ENCODE measurements at regions not wholly inside any gene's neighbourhood (a gene's known extent, or its start where the extent isn't known, plus 50 kb on each side); places are given as distances from the start of the nearest gene placed in this dataset.

DNA sequence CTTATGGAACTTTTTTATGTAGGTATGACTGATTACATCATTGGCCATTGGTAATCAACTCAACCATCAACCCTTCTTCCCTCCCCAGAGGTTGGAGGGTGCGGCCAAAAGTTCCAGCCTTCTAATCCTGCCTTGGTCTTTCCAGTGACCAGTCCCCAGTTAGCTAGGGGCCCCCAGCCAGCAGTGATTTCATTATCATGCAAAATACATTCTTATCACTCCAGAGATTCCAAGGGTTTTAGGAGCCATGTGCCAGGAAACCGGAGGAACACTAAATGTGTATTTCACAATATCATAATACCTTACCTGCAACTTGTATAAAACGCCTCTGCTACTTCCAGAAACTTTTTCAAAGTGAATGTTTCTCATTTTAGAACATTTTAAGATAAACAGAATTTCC, 181.5 kb upstream of the PELI2 start:
- Histone ChIP-seq H3K9me3 (ENCODE audit: control insufficient read depth, low read length) (no peaks in the 10 kb centered on the region), H3K4me1 (ENCODE audit: control insufficient read depth, insufficient read depth, low read length, poor library complexity, severe bottlenecking) (peaks cover 5% of the 10 kb centered on the region), H3K27ac (ENCODE audit: low read depth, low read length, severe bottlenecking) (no peak overlapping the region), H3K4me3 (ENCODE audit: extremely low read depth, insufficient read depth, low read length, poor library complexity, severe bottlenecking) (no peak overlapping the region), H3K36me3 (ENCODE audit: control insufficient read depth, insufficient read depth, low read length) (no peaks in the 10 kb centered on the region)
- 63 to 100% methylated on average over 1 to 2 of the region's 3 CpGs for WGBS, 2 experiments (ENCODE audit: insufficient coverage in 2 of 2)

DNA sequence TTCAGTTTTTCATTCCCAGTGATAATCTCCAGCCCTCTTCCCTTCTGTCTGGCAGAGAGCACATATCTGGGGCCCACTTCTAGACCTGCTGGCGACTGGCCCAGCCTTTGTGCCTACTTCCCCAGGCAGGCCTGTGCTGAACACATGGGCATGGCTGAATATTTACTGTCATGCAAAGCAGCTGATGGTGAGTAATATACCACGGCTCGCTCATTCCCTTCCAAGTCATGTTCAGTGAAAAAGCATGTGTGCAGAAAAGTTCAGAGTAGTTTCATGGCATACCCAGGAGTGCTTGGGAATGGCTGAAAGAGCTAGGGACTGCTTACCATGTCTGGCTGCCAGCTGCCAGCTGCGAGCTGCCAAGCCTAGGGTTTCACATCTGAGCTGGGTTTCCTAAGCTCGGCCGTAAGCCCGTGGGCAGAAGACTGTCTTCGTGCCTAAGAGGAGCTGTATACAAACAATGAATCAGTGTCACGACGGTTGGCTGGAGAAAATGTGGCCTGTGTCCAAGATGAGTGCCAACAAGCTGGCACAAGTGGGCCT, 179.9 kb upstream of the PELI2 start:
- no peak overlapping the region for H3K27ac ChIP-seq (ENCODE audit: low read depth, low read length, severe bottlenecking)
- H3K9me3 ChIP-seq (ENCODE audit: control insufficient read depth, low read length), result no peaks in the 10 kb centered on the region
- no peaks in the 10 kb centered on the region for H3K36me3 ChIP-seq (ENCODE audit: control insufficient read depth, insufficient read depth, low read length)
- WGBS, 2 experiments (ENCODE audit: insufficient coverage in 2 of 2), result 89 to 92% methylated on average over 9 to 10 of the region's 10 CpGs
- peaks cover 5% of the 10 kb centered on the region for H3K4me1 ChIP-seq (ENCODE audit: control insufficient read depth, insufficient read depth, low read length, poor library complexity, severe bottlenecking)
- no peak overlapping the region for H3K4me3 ChIP-seq (ENCODE audit: extremely low read depth, insufficient read depth, low read length, poor library complexity, severe bottlenecking)

DNA sequence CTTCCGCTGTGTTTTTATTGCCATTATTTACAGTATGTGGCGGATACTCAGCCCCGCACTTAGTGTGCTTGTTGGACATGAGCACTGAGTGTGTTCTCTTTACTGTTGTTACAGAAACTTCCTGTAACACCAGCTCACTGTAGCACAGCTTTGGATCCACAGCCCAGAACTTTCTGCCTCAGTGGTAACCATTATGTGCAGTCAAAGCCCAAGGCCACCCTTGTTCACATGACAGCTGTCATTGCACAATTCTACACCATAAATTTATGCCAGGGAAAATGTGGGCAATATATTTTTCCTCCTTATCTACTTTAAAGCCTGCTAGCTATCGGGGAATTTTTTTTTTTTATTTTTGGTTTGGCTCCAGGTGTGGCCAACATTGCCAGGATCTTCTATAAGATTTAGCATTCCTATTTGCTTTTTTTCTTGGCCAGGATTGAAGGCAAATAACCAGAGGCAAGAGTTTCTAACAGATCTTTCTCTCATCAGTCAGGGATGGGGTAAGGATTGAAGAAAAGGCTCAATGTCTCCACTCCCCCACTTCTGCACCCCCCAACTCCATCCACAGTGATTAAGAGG, 176.0 kb upstream of the PELI2 start:
- Histone ChIP-seq H3K4me1 (ENCODE audit: control insufficient read depth, insufficient read depth, low read length, poor library complexity, severe bottlenecking) (no peaks in the 10 kb centered on the region), H3K9me3 (ENCODE audit: control insufficient read depth, low read length) (no peaks in the 10 kb centered on the region), H3K4me3 (ENCODE audit: extremely low read depth, insufficient read depth, low read length, poor library complexity, severe bottlenecking) (no peak overlapping the region), H3K27ac (ENCODE audit: low read depth, low read length, severe bottlenecking) (no peak overlapping the region), H3K36me3 (ENCODE audit: control insufficient read depth, insufficient read depth, low read length) (no peaks in the 10 kb centered on the region)
- 80 to 93% methylated on average over 1 to 4 of the region's 4 CpGs for WGBS, 2 experiments (ENCODE audit: insufficient coverage in 2 of 2)

DNA sequence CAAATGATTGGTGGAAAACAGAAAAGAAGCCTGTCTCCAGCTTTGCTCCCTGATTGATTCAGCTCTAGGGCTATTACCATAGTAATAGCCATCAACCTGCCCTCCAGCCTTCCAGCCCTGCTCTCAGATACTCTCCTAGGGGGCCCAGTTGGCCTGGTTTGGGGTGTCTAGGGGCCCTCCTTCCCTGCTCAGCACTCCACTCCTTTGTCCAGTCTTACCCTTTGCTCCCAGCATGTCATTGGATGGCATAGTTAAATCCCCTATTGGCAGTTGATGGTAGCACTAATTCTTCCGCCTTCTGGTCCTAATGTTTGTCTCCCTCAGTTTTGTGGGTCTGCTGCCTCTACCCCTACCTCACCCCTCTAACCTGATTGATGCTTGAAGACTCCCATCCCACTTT, 175.4 kb upstream of the PELI2 start:
- Histone ChIP-seq H3K9me3 (ENCODE audit: control insufficient read depth, low read length) (no peaks in the 10 kb centered on the region), H3K27ac (ENCODE audit: low read depth, low read length, severe bottlenecking) (no peak overlapping the region), H3K4me3 (ENCODE audit: extremely low read depth, insufficient read depth, low read length, poor library complexity, severe bottlenecking) (no peak overlapping the region), H3K36me3 (ENCODE audit: control insufficient read depth, insufficient read depth, low read length) (no peaks in the 10 kb centered on the region), H3K4me1 (ENCODE audit: control insufficient read depth, insufficient read depth, low read length, poor library complexity, severe bottlenecking) (no peaks in the 10 kb centered on the region)
- WGBS, 2 experiments (ENCODE audit: insufficient coverage in 2 of 2), result 83 to 100% methylated on average over 1 of the region's 1 CpG

DNA sequence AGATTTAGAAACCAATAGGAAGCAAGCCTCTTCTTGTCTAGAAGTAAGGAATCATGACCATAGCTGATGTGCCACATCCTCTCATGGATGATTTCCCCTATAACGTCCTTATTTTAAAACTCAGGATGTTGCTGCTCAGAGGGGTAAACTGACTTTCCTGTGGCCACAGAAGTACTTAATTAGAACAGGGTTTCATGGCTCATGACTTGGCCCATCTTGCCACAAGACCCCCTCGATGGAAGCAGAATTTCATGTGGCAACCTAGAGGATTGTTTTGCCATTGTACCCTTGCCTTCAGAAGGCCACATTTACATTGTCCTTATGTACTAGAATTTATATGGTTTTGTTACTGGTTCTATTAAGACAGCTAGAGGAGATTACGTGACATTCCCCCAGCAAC, 173.5 kb upstream of the PELI2 start:
- Histone ChIP-seq H3K4me3 (ENCODE audit: extremely low read depth, insufficient read depth, low read length, poor library complexity, severe bottlenecking) (no peak overlapping the region), H3K27ac (ENCODE audit: low read depth, low read length, severe bottlenecking) (no peak overlapping the region), H3K36me3 (ENCODE audit: control insufficient read depth, insufficient read depth, low read length) (no peaks in the 10 kb centered on the region), H3K4me1 (ENCODE audit: control insufficient read depth, insufficient read depth, low read length, poor library complexity, severe bottlenecking) (no peaks in the 10 kb centered on the region), H3K9me3 (ENCODE audit: control insufficient read depth, low read length) (no peaks in the 10 kb centered on the region)
- 80% methylated on average over 3 of the region's 3 CpGs; no CpG with 5 or more reads in 1 of the 2 experiments for WGBS, 2 experiments (ENCODE audit: insufficient coverage in 2 of 2)

DNA sequence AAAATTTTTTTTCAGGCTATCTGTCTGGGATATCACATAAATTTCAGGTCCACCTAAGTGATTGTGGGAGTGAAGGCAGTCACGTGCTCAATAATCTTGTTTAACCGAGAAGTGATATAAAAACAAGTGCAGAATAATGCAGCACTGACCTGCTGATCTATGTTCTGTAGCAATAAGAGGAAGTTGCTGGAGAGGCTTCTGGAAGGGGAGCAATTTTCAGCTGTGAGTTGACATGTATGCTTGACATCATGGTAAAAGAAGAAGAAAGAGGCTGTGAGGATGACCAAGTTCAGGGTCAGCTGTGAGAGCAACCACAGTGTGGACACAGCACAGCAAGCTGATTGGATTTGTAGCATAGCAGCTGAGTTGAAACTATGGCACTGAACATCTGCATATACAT, 172.0 kb upstream of the PELI2 start:
- Histone ChIP-seq H3K4me3 (ENCODE audit: extremely low read depth, insufficient read depth, low read length, poor library complexity, severe bottlenecking) (no peak overlapping the region), H3K9me3 (ENCODE audit: control insufficient read depth, low read length) (no peaks in the 10 kb centered on the region)
- 76 to 83% methylated on average over 2 of the region's 2 CpGs for WGBS, 2 experiments (ENCODE audit: insufficient coverage in 2 of 2)

DNA sequence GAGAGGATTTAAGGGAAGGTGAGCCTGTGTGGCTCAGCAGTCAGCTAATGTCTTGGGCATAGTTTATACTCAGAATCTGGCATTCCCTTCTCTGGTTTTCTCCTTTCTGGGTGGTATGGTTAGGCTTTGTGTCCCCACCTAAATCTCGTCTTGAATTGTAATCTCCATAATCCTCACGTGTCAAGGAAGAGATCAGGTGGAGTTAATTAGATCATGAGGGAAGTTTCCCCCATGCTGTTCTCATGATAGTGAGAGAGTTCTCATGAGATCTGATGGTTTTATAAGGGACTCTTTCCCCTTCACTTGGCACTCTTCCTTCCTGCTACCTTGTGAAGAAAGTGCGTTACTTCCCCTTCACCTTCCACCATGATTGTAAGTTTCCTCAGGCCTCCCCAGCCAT, 169.8 kb upstream of the PELI2 start:
- Histone ChIP-seq H3K9me3 (ENCODE audit: control insufficient read depth, low read length) (no peaks in the 10 kb centered on the region), H3K27ac (ENCODE audit: low read depth, low read length, severe bottlenecking) (no peak overlapping the region), H3K4me1 (ENCODE audit: control insufficient read depth, insufficient read depth, low read length, poor library complexity, severe bottlenecking) (no peaks in the 10 kb centered on the region), H3K4me3 (ENCODE audit: extremely low read depth, insufficient read depth, low read length, poor library complexity, severe bottlenecking) (no peak overlapping the region), H3K36me3 (ENCODE audit: control insufficient read depth, insufficient read depth, low read length) (no peaks in the 10 kb centered on the region)
- WGBS, 2 experiments (ENCODE audit: insufficient coverage in 2 of 2), result 100% methylated on average over 1 of the region's 3 CpGs

More for the DNA sequence above, 172.0 kb upstream of the PELI2 start:
- Histone ChIP-seq H3K4me1 (ENCODE audit: control insufficient read depth, insufficient read depth, low read length, poor library complexity, severe bottlenecking) (no peaks in the 10 kb centered on the region), H3K36me3 (ENCODE audit: control insufficient read depth, insufficient read depth, low read length) (no peaks in the 10 kb centered on the region), H3K27ac (ENCODE audit: low read depth, low read length, severe bottlenecking) (no peak overlapping the region)

DNA sequence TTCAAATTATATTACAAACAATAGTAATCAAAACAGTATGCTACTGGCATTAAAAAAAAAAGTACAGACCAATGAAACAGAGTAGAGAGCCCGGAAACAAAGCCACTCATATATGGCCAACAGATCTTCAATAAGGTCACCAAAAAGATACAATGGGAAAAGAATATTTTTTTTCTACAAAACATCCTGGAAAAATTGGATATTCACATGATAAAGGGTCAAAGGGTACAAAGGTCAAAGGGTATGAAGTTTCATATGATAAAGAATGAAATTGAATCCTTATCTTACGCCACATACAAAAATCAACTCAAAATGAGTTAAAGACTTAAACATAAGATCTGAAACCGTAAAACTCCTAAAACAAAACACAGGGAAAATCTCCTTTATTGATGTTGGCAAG, 168.5 kb upstream of the PELI2 start:
- H3K27ac ChIP-seq (ENCODE audit: low read depth, low read length, severe bottlenecking), result no peak overlapping the region
- H3K4me3 ChIP-seq (ENCODE audit: extremely low read depth, insufficient read depth, low read length, poor library complexity, severe bottlenecking), result no peak overlapping the region
- WGBS, 2 experiments (ENCODE audit: insufficient coverage in 2 of 2), result no CpG with 5 or more reads among the region's 3 CpGs
- H3K36me3 ChIP-seq (ENCODE audit: control insufficient read depth, insufficient read depth, low read length), result no peaks in the 10 kb centered on the region
- H3K4me1 ChIP-seq (ENCODE audit: control insufficient read depth, insufficient read depth, low read length, poor library complexity, severe bottlenecking), result no peaks in the 10 kb centered on the region
- no peaks in the 10 kb centered on the region for H3K9me3 ChIP-seq (ENCODE audit: control insufficient read depth, low read length)

DNA sequence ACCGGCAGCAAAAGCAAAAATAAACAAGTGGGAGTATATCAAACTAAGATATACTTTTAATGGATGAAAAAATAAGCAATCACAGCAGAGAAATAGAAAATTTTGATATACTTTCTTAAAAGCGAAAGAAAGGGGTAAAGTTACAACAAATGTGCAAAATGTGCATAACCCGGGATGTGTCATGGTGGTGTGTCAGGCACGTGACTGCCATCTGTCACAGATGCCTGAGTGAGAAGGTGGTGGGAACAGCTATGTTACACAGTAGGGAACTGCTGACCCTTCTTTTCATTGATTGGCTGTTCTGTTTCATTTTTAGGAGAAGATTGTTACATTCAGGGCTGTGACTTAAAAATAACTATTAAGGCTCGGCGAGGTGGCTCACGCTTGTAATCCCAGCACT, 168.1 kb upstream of the PELI2 start:
- Histone ChIP-seq H3K36me3 (ENCODE audit: control insufficient read depth, insufficient read depth, low read length) (no peaks in the 10 kb centered on the region), H3K9me3 (ENCODE audit: control insufficient read depth, low read length) (no peaks in the 10 kb centered on the region), H3K4me1 (ENCODE audit: control insufficient read depth, insufficient read depth, low read length, poor library complexity, severe bottlenecking) (no peaks in the 10 kb centered on the region), H3K27ac (ENCODE audit: low read depth, low read length, severe bottlenecking) (no peak overlapping the region), H3K4me3 (ENCODE audit: extremely low read depth, insufficient read depth, low read length, poor library complexity, severe bottlenecking) (no peak overlapping the region)
- WGBS, 2 experiments (ENCODE audit: insufficient coverage in 2 of 2), result 93 to 100% methylated on average over 6 of the region's 7 CpGs

DNA sequence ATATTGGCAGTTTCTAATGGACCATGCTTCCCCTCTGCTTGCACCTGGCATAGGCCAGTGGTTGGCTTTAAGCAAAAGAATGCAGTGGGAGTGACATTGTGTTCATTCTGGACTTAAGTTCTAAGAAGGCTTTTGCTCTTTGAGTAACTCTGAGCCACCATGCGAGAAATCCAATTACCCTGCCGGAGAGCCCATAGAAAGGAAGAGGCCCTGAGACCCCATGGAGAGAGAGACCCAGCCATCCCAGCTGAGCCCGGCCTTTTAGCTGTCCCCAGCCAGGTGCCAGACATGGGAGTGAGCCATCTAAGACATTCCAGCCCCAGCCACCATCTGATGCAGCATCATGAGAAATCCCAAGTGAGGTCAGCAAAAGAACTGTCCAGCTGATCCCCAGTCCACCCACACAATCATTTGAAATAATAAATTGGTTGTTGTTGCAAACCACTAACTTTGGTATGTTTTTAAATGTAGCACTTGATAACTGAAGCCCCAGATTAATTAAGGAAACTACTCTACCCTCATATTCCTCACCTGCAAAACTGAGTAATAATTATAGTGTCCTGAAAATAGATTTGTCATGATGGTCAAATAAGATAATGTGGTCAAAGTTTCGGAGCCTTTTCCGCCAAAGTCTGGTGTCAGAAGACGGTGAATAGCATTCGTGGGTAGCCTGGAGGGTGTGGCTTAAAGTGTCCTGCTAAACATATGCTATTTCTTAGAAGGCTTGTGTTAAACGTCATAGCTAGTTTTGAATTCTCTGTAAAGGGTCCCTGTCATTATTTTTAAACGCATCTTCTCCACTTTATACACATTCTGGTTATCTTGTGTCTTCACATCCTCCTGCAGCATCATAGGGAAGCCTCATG, 166.6 kb upstream of the PELI2 start:
- 88 to 91% methylated on average over 7 to 9 of the region's 9 CpGs for WGBS, 2 experiments (ENCODE audit: insufficient coverage in 2 of 2)
- no peaks in the 10 kb centered on the region for H3K4me1 ChIP-seq (ENCODE audit: control insufficient read depth, insufficient read depth, low read length, poor library complexity, severe bottlenecking)
- H3K36me3 ChIP-seq (ENCODE audit: control insufficient read depth, insufficient read depth, low read length), result no peaks in the 10 kb centered on the region

DNA sequence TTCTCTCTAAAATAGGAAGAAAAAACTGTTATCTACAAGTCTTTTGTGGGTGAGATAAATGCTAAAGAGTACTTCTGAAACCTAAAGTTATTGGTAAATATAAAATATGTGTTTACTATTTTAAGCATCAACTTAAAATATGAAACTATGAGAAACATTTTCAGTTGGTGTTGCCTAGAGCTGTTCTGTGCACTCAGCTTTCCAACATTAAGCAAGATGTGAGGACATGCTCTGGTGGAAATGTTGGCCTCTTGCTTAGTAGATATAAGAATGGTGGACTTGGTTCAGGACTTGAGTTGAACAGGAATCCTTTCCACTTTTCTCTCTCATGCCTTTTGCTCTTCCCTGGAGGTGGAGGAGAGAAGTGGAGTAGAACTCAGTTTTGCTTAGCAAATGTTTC, 164.1 kb upstream of the PELI2 start:
- H3K4me1 ChIP-seq (ENCODE audit: control insufficient read depth, insufficient read depth, low read length, poor library complexity, severe bottlenecking), result no peaks in the 10 kb centered on the region
- no peak overlapping the region for H3K27ac ChIP-seq (ENCODE audit: low read depth, low read length, severe bottlenecking)

More for the DNA sequence above, 166.6 kb upstream of the PELI2 start:
- Histone ChIP-seq H3K4me3 (ENCODE audit: extremely low read depth, insufficient read depth, low read length, poor library complexity, severe bottlenecking) (no peak overlapping the region), H3K9me3 (ENCODE audit: control insufficient read depth, low read length) (no peaks in the 10 kb centered on the region), H3K27ac (ENCODE audit: low read depth, low read length, severe bottlenecking) (no peak overlapping the region)

More for the DNA sequence above, 164.1 kb upstream of the PELI2 start:
- Histone ChIP-seq H3K4me3 (ENCODE audit: extremely low read depth, insufficient read depth, low read length, poor library complexity, severe bottlenecking) (no peak overlapping the region), H3K36me3 (ENCODE audit: control insufficient read depth, insufficient read depth, low read length) (no peaks in the 10 kb centered on the region), H3K9me3 (ENCODE audit: control insufficient read depth, low read length) (no peaks in the 10 kb centered on the region)

All from mesodermal cell (in vitro differentiated cells).